Body of pancreas (tissue), 4 donors: ENCODE measurements at regions not wholly inside any gene's neighbourhood (a gene's known extent, or its start where the extent isn't known, plus 50 kb on each side); places are given as distances from the start of the nearest gene placed in this dataset.

Source experiments
- POLR2A ChIP-seq, 3 donors: fragments of 450-650 bp; IDR thresholded peaks; one replicate each; pipeline ENCODE4 v1.6.1; 2016; ENCODE audit warnings: antibody characterized with exemption in 3 of 3, mild to moderate bottlenecking in 2 of 3
- TF ChIP-seq, protein P1 (sequence below), 7 experiments: fragments of 450-650 bp in 4 of 7; fragments of 200-600 bp in 3 of 7; sonication (generic) in 3 of 7; IDR thresholded peaks; one replicate each; pipeline ENCODE4 v1.5.1; 2016 to 2019; ENCODE audit warnings: antibody characterized with exemption in 7 of 7

DNA sequence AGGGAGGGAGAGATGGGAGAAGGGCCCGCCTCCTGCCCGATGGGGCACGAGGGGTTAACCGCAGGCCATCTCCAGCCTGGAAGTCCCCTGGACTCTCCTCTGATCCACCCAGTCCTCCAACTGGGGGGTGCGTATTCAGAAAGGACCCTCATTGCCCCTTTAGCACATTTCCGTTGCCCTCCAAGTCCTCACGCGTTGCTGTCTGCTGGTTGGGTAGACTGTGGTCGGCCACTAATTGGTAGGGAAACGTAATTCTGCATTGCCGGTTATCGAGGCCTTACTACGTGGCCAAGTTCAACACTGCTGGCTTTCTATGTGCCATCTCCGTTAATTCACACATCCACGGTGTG lies 103.4 kb downstream of the FOXL1 start:
- TF ChIP-seq, protein P1, sequence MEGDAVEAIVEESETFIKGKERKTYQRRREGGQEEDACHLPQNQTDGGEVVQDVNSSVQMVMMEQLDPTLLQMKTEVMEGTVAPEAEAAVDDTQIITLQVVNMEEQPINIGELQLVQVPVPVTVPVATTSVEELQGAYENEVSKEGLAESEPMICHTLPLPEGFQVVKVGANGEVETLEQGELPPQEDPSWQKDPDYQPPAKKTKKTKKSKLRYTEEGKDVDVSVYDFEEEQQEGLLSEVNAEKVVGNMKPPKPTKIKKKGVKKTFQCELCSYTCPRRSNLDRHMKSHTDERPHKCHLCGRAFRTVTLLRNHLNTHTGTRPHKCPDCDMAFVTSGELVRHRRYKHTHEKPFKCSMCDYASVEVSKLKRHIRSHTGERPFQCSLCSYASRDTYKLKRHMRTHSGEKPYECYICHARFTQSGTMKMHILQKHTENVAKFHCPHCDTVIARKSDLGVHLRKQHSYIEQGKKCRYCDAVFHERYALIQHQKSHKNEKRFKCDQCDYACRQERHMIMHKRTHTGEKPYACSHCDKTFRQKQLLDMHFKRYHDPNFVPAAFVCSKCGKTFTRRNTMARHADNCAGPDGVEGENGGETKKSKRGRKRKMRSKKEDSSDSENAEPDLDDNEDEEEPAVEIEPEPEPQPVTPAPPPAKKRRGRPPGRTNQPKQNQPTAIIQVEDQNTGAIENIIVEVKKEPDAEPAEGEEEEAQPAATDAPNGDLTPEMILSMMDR (IDR thresholded peaks at IDR 0.05), result no peak
- TF ChIP-seq POLR2A (IDR thresholded peaks at IDR 0.05), result no peak
